CD4-positive, alpha-beta T cell (primary cell): ENCODE measurements at regions not wholly inside any gene's neighbourhood (a gene's known extent, or its start where the extent isn't known, plus 50 kb on each side); places are given as distances from the start of the nearest gene placed in this dataset.
A peak's percentile ranks its signal among the peaks of the same experiment; 100 is the strongest.

ENCODE experiments used
- ATAC-seq: fragments of 200-7000 bp; cut with Tn5 transposase; one replicate; pipeline ENCODE4 v1.10.0; 2022; ENCODE audit warnings: mild to moderate bottlenecking; ENCODE audit not compliant: poor library complexity
- CTCF ChIA-PET: fragments of 350-600 bp; sonication (Branson Sonifier 250); formaldehyde crosslinking; loops from one replicate; lab custom pipeline; 2021; ENCODE audit warnings: antibody characterized with exemption, inconsistent platforms; lab: Charles Lee
- POLR2A ChIA-PET: fragments of 350-600 bp; sonication (Branson Sonifier 250); formaldehyde crosslinking; loops from one replicate; lab custom pipeline; 2021; ENCODE audit warnings: antibody characterized with exemption, inconsistent platforms; lab: Charles Lee
- DNase-seq, 14 experiments: peaks; one replicate each; pipeline ENCODE4 v3.0.0-alpha.2; 2013 to 2020; ENCODE audit warnings: mixed read lengths in 2 of 14
- H3K27ac ChIP-seq, 2 donors: one replicate each; pipeline versions ENCODE4 v1.5.1 to v1.7.0; 2013; ENCODE audit warnings: low read length in 2 of 2, low read depth in 1 of 2, mild to moderate bottlenecking in 1 of 2
- H3K27me3 ChIP-seq, 2 experiments: 1 replicate in 1 of 2; 2 replicates in 1 of 2; pipeline versions ENCODE4 v1.6.1 to v1.7.0; 2013; ENCODE audit warnings: low read length in 2 of 2, control low read depth in 1 of 2, mild to moderate bottlenecking in 1 of 2, moderate library complexity in 1 of 2; ENCODE audit not compliant: insufficient read depth in 2 of 2, control insufficient read depth in 1 of 2
- H3K36me3 ChIP-seq: one replicate; pipeline ENCODE4 v1.6.1; 2013; ENCODE audit warnings: low read length, control low read depth; ENCODE audit not compliant: insufficient read depth
- H3K4me1 ChIP-seq: one replicate; pipeline ENCODE4 v1.6.1; 2013; ENCODE audit warnings: low read length, control low read depth; ENCODE audit not compliant: insufficient read depth
- H3K4me3 ChIP-seq: one replicate; pipeline ENCODE4 v1.5.1; 2013; ENCODE audit warnings: mild to moderate bottlenecking, low read length, moderate library complexity
- H3K9me3 ChIP-seq, 2 experiments: 1 replicate in 1 of 2; 2 replicates in 1 of 2; pipeline versions ENCODE4 v1.6.1 to v1.7.0; 2013; ENCODE audit warnings: low read length in 2 of 2, mild to moderate bottlenecking in 2 of 2, control low read depth in 1 of 2, moderate library complexity in 1 of 2; ENCODE audit not compliant: control insufficient read depth in 1 of 2, insufficient read depth in 1 of 2
- H3K27ac Mint-ChIP-seq: one replicate; pipeline ENCODE4 v1.8.0; 2020; ENCODE audit warnings: mixed read lengths
- H3K27me3 Mint-ChIP-seq: one replicate; pipeline ENCODE4 v1.8.0; 2021; ENCODE audit warnings: mixed read lengths
- H3K36me3 Mint-ChIP-seq: one replicate; pipeline ENCODE4 v1.8.0; 2021; ENCODE audit warnings: low read depth, mixed read lengths
- H3K4me1 Mint-ChIP-seq: one replicate; pipeline ENCODE4 v1.8.0; 2021; ENCODE audit warnings: low read depth, mixed read lengths
- H3K4me3 Mint-ChIP-seq: one replicate; pipeline ENCODE4 v1.8.0; 2020; ENCODE audit warnings: mild to moderate bottlenecking, mixed read lengths
- H3K9me3 Mint-ChIP-seq: one replicate; pipeline ENCODE4 v1.8.0; 2020; ENCODE audit warnings: mixed read lengths
- intact Hi-C, 2 experiments: fragments of 100-400 bp; cut with DNase I in 1 of 2; cut with micrococcal nuclease in 1 of 2; formaldehyde crosslinking; loops; one replicate each; pipeline versions ENCODE4 v1.15.1 to v1.9.0; 2023 to 2025; cut with DNase I, micrococcal nuclease
- TF ChIP-seq, protein P1 (sequence below): fragments of 200-600 bp; IDR thresholded peaks from one replicate; pipeline ENCODE4 v1.8.0; 2022; ENCODE audit warnings: antibody characterized with exemption, mild to moderate bottlenecking

DNA sequence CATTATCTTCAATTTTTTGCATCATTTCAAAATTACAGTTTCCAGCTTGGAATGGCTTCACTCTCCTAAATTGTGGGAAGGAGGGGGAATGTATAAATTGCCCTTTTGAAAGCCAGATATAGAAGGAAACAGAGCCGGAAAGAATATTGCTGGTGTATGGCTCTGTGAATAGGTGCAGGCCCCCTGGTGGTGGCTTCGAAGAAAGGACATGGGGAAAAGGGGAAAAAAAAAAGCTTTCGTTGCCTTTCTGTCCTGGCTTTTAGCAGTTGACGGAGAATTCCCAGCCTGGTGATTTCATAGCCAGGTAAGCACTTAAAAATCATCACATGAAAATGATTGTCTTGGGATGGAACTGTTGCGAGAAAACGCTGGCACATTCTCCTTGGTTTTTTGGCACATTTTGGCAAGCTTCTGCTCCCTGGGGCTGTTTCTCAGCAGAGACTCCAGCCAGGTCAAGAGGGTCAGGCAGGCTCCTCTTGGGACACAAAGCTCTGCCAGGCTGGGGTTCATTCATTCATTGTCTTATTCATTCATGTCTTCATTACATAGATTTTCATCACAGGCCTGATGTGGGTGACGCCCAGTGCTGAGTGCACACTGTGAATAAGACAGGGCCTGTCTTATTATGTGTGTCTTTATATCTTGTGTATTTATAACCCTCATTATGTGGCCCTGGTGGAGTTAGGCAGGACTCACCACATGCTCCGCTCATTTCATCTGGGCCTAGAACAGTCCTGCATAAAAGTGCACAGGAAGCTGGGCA, 300.0 kb upstream of the TPM1 start:
- Mint-ChIP-seq H3K27ac (no peak overlapping the region), H3K9me3 (no peaks in the 10 kb centered on the region), H3K4me3 (no peak overlapping the region), H3K27me3 (no peaks in the 10 kb centered on the region), H3K4me1 (no peaks in the 10 kb centered on the region), H3K36me3 (no peaks in the 10 kb centered on the region)
- DNase-seq (peak in 11 of 14 experiments; percentile 1 to 64 (median 10)), ATAC-seq (no peak)
- peaks cover 4% of the 10 kb centered on the region for H3K4me1 ChIP-seq
- H3K36me3 ChIP-seq: no peaks in the 10 kb centered on the region
- no peaks in the 10 kb centered on the region for H3K9me3 ChIP-seq
- ChIA-PET CTCF (interaction anchor here (1.5 kb wide), 1 partner anchor 10 kb away, joined by 7 read pairs; no protein-coding TSS in a partner anchor), POLR2A (no interaction called here)
- H3K27ac ChIP-seq: no peak overlapping the region
- H3K4me3 ChIP-seq: no peak overlapping the region
- no peaks in the 10 kb centered on the region for H3K27me3 ChIP-seq
- TF ChIP-seq, protein P1, sequence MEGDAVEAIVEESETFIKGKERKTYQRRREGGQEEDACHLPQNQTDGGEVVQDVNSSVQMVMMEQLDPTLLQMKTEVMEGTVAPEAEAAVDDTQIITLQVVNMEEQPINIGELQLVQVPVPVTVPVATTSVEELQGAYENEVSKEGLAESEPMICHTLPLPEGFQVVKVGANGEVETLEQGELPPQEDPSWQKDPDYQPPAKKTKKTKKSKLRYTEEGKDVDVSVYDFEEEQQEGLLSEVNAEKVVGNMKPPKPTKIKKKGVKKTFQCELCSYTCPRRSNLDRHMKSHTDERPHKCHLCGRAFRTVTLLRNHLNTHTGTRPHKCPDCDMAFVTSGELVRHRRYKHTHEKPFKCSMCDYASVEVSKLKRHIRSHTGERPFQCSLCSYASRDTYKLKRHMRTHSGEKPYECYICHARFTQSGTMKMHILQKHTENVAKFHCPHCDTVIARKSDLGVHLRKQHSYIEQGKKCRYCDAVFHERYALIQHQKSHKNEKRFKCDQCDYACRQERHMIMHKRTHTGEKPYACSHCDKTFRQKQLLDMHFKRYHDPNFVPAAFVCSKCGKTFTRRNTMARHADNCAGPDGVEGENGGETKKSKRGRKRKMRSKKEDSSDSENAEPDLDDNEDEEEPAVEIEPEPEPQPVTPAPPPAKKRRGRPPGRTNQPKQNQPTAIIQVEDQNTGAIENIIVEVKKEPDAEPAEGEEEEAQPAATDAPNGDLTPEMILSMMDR: peak; percentile 96
- intact Hi-C loops: no loop called here

GRCh38 chr15:62745621-62746225, 296.8 kb upstream of the TPM1 start:
- intact Hi-C loops: no loop called here

DNA sequence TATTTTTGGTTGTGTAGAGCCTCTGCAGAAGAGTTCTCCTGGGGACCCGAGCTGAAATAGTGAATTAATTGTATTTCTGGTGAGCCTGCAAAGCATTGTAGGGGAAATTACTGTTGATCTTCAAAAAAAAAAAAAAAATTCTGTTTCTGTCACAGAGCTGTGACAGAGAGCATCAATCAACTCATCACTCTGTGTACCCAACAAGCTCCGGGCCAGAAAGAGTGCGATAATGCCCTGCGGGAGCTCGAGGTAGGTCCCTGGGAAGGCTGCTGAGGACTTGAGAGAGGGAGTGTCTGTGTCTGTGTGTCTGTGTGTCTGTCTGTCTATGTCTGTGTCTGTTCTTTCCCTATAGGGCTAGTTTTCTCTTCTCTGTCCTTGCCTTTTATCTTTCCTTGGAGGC, 294.4 kb upstream of the TPM1 start:
- no peak overlapping the region for H3K27ac Mint-ChIP-seq
- intact Hi-C loops: no loop called here
- ATAC-seq: no peak

More at GRCh38 chr15:62745621-62746225, 296.8 kb upstream of the TPM1 start:
- CTCF ChIA-PET: no interaction called here
- Mint-ChIP-seq H3K27me3 (no peaks in the 10 kb centered on the region), H3K9me3 (no peaks in the 10 kb centered on the region), H3K4me3 (no peak overlapping the region), H3K36me3 (no peaks in the 10 kb centered on the region), H3K4me1 (no peaks in the 10 kb centered on the region), H3K27ac (no peak overlapping the region)
- no peaks in the 10 kb centered on the region for H3K36me3 ChIP-seq
- no peaks in the 10 kb centered on the region for H3K9me3 ChIP-seq
- no peak overlapping the region for H3K4me3 ChIP-seq
- TF ChIP-seq, protein P1: no peak
- peaks cover 4% of the 10 kb centered on the region for H3K4me1 ChIP-seq
- ATAC-seq (no peak), DNase-seq (no peak)
- H3K27ac ChIP-seq: no peak overlapping the region
- peaks cover 0 to 4% of the 10 kb centered on the region in 2 experiments for H3K27me3 ChIP-seq
- POLR2A ChIA-PET: no interaction called here

More for the DNA sequence above, 294.4 kb upstream of the TPM1 start:
- Histone ChIP-seq H3K9me3 (no peaks in the 10 kb centered on the region), H3K27me3 (peaks cover 0 to 4% of the 10 kb centered on the region in 2 experiments), H3K4me3 (no peak overlapping the region), H3K4me1 (no peaks in the 10 kb centered on the region), H3K36me3 (no peaks in the 10 kb centered on the region), H3K27ac (no peak overlapping the region)
- no peaks in the 10 kb centered on the region for H3K9me3 Mint-ChIP-seq
- no peaks in the 10 kb centered on the region for H3K36me3 Mint-ChIP-seq
- no peak overlapping the region for H3K4me3 Mint-ChIP-seq
- H3K4me1 Mint-ChIP-seq: no peaks in the 10 kb centered on the region
- POLR2A ChIA-PET: no interaction called here
- TF ChIP-seq, protein P1: no peak
- peaks cover 5% of the 10 kb centered on the region for H3K27me3 Mint-ChIP-seq
- CTCF ChIA-PET: no interaction called here
- no peak for DNase-seq
